ENCODE measurements at regions not wholly inside any gene's neighbourhood (a gene's known extent, or its start where the extent isn't known, plus 50 kb on each side); places are given as distances from the start of the nearest gene placed in this dataset.

DNA sequence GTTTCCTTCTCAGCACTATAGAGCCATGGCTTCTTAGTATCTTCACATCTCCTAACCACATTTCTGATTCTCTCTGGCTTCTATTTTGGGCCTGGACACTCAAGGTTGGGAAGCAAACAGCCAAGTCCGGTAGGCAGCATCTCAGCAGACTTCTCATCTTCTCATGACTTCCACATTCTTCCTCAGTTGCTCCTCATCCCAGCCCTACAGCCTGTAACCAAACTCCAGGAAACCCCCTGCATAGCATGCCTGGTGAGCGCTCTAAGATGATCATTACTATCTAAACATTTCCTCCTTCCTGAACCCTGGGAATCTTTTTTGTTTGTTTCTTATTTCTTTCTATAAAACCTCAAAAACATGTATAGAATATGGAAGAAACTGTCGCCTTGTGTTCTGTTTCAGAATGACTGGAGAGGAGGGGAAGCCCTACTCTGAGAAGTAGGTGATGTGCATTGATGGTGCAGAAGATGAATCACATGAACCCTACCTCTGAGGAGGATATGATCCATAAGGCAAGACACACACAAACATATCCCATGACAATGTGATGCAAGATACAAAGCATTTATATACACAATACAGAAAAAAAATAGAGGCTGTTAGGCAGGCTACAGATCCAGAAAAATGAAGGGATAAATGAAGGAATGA, 219.8 kb upstream of the GYPA start:
- no peak for TF ChIP-seq POLR2AphosphoS5 (IDR thresholded peaks at IDR 0.05; ENCODE audit: low read depth, low read length)
- TF ChIP-seq TAF1 (IDR thresholded peaks at IDR 0.05; ENCODE audit: borderline replicate concordance, low read depth, low read length): no peak

Data from GM12892 (cell line).